Fibroblast of peridontal ligament (primary cell): ENCODE measurements at regions not wholly inside any gene's neighbourhood (a gene's known extent, or its start where the extent isn't known, plus 50 kb on each side); places are given as distances from the start of the nearest gene placed in this dataset.
"Not testable (repeated sequence)": the region's sequence is repeated elsewhere in the genome, so short reads cannot be mapped to it uniquely, and the experiment has no call there.

Source experiments
- DNase-seq: peaks from one replicate; pipeline ENCODE4 v3.0.0-alpha.2; 2010; ENCODE audit errors: extremely low read depth

DNA sequence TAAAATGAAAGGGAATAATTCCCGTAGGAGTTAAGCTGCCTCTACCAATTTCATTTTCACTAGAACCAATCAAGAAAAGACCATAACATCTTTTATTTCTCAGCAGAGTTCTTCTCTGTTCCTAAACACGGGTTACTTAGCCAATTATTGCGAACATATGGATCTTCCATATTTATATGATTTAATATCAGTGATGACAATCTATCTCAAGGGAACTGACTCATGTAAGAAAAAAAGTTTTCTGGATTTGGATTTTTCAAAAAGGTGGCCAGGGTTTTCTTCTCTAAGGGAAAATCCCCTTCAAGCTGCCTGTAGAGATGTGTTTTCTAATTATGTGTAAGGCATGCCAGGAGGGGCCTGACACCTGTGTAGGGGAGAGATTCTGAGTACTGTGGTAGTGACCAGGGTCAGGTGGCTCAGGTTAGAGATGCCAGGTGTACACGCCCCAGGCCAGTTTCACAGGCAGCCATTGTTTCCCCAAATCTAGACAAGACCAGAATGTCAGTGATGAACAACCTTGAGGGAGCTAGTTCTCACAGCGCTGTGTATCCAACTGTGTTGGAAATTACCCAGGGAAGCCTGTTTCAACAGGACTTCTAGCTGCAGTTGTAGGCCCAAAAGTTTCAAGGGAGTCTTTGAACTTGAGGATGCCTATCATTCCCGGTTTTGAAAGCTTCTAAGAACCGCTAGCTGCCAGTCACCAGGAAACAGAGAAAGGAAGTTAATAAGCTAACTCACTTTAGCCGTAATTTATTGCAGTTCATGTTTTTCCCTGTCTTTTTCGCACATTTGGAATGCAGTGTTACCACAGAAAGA is 572.5 kb upstream of the RGMB start:
- DNase-seq: no peak

DNA sequence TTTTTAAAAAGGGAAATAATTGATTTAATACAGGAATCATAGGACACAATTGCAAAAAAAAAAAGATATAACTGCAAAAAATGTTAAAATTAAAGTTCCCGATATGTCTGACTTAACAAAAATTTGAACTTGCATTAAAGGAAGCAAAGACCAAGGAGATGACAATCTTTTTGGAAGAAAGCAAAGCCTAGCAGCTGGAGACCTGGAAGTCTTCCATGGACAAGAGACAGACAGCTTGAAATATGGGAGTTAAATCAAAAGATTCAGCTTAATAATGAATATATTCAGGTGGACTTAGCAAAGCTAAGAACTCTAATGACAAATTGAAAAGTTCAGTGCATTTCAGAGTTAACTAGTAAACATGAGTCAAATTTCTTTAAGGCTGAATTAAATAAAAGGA is 568.7 kb upstream of the RGMB start:
- DNase-seq: no peak

DNA sequence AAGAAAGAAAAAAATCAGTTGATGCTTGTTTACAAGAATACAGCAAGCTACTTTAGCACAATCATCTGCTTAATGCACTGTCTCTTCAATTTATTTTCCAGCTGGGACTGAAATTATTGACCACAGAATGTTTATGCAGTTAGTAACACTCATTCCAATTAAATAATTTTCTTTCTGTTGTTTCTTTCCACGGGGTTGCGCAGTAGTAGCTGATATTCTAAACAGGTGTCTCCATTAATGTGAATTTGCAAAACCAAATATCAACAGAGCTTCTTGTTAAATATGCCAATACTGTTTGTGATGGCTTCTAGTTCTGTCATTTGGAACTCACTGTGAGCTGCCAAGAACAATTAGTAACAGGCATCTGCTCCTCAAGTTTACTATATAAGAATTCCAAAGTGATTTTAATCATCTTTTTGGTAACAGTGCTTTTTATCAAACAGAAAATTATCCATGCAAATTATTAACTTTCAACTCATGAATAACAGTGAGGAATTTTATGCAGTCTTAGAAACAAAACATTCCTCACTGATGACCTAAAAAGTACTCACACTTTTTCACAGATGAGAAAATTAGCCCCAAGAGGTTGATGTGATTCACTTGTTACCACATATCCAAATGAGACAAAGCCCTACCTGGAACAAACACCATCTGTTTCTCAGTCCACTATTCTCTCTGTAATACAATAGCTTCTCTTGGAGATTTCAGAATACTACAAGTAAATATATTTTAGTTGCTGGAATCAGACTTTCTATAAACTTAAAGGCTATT is 567.6 kb upstream of the RGMB start:
- DNase-seq: peak; percentile 46

- DNase-seq: no peak
These were observed 566.9 kb upstream of the RGMB start for GRCh38 chr5:98206566-98206965.

DNA sequence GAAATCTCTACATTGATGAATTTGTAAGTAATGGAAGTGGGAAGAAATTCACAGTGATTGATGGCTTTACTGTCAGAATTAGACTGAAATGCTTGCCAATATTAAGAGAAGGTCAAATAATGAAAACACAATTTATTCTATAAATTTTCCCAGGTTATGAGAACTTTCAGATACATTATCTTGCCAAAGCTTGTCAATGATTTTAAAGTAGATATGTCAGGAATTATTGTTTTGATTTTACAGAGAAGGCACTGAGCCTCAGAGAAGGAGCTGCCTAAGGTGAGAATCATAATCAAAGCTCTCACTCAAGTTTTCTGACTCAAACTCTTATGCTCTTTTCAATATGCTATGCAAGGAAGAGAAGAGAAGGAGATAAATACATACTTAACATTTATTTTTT is 564.0 kb upstream of the RGMB start:
- DNase-seq: no peak

DNA sequence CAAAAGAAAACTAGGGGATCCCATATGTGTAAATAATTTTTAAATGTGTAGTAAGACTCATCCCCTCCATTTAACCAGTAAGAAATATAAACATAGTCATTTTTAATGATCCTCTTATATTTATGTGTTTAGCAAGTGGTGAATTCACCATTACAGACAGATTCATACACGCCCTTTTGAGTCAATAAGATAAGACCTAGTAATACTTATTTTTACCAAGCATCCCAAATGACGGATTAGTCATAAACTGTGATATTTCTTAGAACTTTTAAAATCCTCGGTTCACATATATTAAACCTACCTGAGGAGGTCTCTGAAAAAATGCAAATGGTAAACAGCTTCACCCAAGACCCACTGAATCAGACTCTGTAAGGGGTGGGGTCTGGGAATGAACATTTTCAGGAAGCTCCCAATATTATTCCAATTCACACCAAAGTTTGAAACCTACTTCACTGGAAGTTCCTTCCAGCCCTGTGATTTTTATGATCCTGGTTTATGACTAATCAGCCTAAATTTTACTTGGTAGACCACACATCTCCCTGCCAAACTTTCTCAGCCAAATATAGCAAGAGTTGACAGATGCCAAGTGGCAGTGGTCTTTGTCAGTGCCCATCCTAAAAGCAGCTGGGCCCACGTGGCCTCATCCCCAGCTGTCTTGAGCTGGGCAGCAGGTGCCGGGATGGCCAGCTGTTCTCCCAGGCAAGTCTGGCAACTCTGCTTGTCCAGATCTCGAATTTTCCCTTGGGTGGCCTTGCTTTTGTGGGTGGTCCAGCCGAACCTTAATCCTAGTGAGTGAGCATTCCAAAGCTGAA is 559.0 kb upstream of the RGMB start:
- peak; percentile 90 for DNase-seq

GRCh38 chr5:98217138-98217537 is 556.3 kb upstream of the RGMB start:
- no peak for DNase-seq

DNA sequence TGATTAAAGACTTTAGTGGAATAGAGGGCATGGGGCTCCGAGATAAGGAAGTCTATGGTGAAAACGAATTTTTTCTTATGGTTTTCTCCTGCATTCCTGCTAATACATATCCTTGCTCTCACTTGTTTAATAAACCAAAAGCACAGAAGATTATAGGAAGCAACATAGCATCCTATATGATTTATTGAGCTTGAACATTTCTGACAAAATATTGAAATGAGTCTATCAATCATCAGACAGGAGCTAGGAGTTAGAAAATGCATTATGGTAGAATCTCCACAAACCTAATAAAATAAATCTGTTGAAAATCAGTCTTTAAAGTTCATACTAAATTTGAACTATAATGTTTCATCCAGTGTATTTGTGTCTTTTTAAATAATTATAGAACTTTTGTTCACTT is 554.6 kb upstream of the RGMB start:
- DNase-seq: no peak

- no peak for DNase-seq
These were observed 546.0 kb upstream of the RGMB start for GRCh38 chr5:98227489-98227888.

- DNase-seq: no peak
These were observed 542.4 kb upstream of the RGMB start for GRCh38 chr5:98231089-98231488.

- not testable (repeated sequence) for DNase-seq
These were observed 535.7 kb upstream of the RGMB start for GRCh38 chr5:98237794-98238193.

- no peak for DNase-seq
These were observed 529.5 kb upstream of the RGMB start for GRCh38 chr5:98243972-98244371.

- DNase-seq: peak; percentile 97
These were observed 524.5 kb upstream of the RGMB start for GRCh38 chr5:98248949-98249348.

GRCh38 chr5:98258939-98259338 is 514.5 kb upstream of the RGMB start:
- no peak for DNase-seq

- no peak for DNase-seq
These were observed 513.9 kb upstream of the RGMB start for GRCh38 chr5:98259595-98259994.

DNA sequence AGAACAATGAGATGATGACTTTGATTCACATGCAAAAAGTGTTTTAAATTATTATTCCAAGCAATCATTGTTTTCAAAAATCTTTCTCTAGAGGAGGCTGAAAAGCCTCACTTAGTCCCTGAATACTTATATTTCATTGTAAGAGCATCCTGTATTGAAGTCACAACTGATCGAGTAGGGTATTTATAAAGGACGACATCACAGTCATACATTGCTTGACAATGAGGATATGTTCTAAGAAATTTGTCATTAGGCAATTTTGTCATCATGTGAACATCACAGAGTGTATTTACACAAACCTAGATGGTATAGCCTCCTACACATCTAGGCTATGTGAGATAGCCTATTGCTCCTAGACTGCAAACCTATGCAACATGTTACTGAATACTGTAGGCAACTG is 510.4 kb upstream of the RGMB start:
- DNase-seq: no peak

GRCh38 chr5:98268162-98268860 is 505.2 kb upstream of the RGMB start:
- DNase-seq: no peak

- DNase-seq: no peak
These were observed 497.5 kb upstream of the RGMB start for GRCh38 chr5:98275980-98276379.

- no peak for DNase-seq
These were observed 490.9 kb upstream of the RGMB start for GRCh38 chr5:98282521-98282920.

- DNase-seq: peak; percentile 18
These were observed 481.0 kb upstream of the RGMB start for GRCh38 chr5:98292496-98292895.

- DNase-seq: peak; percentile 52
These were observed 477.0 kb upstream of the RGMB start for GRCh38 chr5:98296426-98296825.

DNA sequence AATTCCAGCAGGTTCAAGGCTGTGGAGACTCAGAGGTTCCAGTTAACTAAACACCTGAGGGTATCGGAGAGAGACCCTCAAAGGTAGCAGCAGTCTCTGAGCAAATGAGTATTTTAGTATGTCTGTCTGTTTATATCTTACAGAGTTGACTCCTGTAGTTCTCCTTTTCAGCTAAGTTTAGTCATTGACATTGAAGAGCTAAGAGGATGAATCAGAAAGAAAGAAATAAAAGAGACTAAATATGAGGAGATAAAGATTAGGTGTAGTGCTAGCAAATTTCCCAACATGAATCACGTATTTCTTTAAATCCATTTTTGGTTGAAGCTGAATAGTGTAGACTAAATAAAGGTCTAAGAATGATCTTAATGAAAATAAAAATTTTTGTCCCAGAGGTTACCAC is 474.0 kb upstream of the RGMB start:
- DNase-seq: no peak
